Activated naive CD8-positive, alpha-beta T cell treated with anti-CD3 and anti-CD28 coated beads, Interleukin-2, amount 50 U/mL, for 24 hours (primary cell): ENCODE measurements at regions not wholly inside any gene's neighbourhood (a gene's known extent, or its start where the extent isn't known, plus 50 kb on each side); places are given as distances from the start of the nearest gene placed in this dataset.
"Not testable (repeated sequence)": the region's sequence is repeated elsewhere in the genome, so short reads cannot be mapped to it uniquely, and the experiment has no call there.

Experiments used
- ATAC-seq: fragments of 150-1000 bp; cut with Tn5 transposase; one replicate; pipeline ENCODE4 v1.10.0; 2021
- DNase-seq: peaks from one replicate; pipeline ENCODE4 v3.0.0; 2021
- H3K27ac Mint-ChIP-seq: one replicate; pipeline ENCODE4 v1.8.0; 2021; ENCODE audit warnings: mild to moderate bottlenecking, mixed read lengths
- H3K27me3 Mint-ChIP-seq: one replicate; pipeline ENCODE4 v1.8.0; 2021; ENCODE audit warnings: mixed read lengths
- H3K36me3 Mint-ChIP-seq: one replicate; pipeline ENCODE4 v1.8.0; 2021; ENCODE audit warnings: low read depth, mixed read lengths
- H3K4me1 Mint-ChIP-seq: one replicate; pipeline ENCODE4 v1.8.0; 2021; ENCODE audit warnings: mixed read lengths
- H3K4me3 Mint-ChIP-seq: one replicate; pipeline ENCODE4 v1.8.0; 2021; ENCODE audit warnings: mild to moderate bottlenecking, moderate library complexity, mixed read lengths
- H3K9me3 Mint-ChIP-seq: one replicate; pipeline ENCODE4 v1.8.0; 2021; ENCODE audit warnings: mixed read lengths

- H3K4me1 Mint-ChIP-seq: no peaks in the 10 kb centered on the region
- H3K27me3 Mint-ChIP-seq: no peaks in the 10 kb centered on the region
- DNase-seq (no peak), ATAC-seq (no peak)
- H3K36me3 Mint-ChIP-seq: no peaks in the 10 kb centered on the region
- H3K4me3 Mint-ChIP-seq: no peak overlapping the region
- H3K9me3 Mint-ChIP-seq: no peaks in the 10 kb centered on the region
- no peak overlapping the region for H3K27ac Mint-ChIP-seq
These were observed 377.7 kb downstream of the IL20RB start for GRCh38 chr3:137335478-137335877.

- not testable (repeated sequence) for H3K9me3 Mint-ChIP-seq, H3K36me3 Mint-ChIP-seq, H3K27ac Mint-ChIP-seq, H3K27me3 Mint-ChIP-seq, ATAC-seq, DNase-seq, H3K4me1 Mint-ChIP-seq, H3K4me3 Mint-ChIP-seq
These were observed 380.6 kb downstream of the IL20RB start for GRCh38 chr3:137338400-137338799.

GRCh38 chr3:137343283-137343682, 385.5 kb downstream of the IL20RB start:
- Mint-ChIP-seq H3K9me3 (no peaks in the 10 kb centered on the region), H3K27me3 (no peaks in the 10 kb centered on the region), H3K36me3 (no peaks in the 10 kb centered on the region), H3K4me1 (no peaks in the 10 kb centered on the region), H3K4me3 (no peak overlapping the region), H3K27ac (no peak overlapping the region)
- DNase-seq (no peak), ATAC-seq (no peak)

GRCh38 chr3:137347132-137347531, 389.3 kb downstream of the IL20RB start:
- H3K9me3 Mint-ChIP-seq: no peaks in the 10 kb centered on the region
- H3K27ac Mint-ChIP-seq: no peak overlapping the region
- H3K27me3 Mint-ChIP-seq: no peaks in the 10 kb centered on the region
- H3K36me3 Mint-ChIP-seq: no peaks in the 10 kb centered on the region
- no peak overlapping the region for H3K4me3 Mint-ChIP-seq
- ATAC-seq (no peak), DNase-seq (no peak)
- H3K4me1 Mint-ChIP-seq: no peaks in the 10 kb centered on the region

GRCh38 chr3:137347817-137348368, 390.1 kb downstream of the IL20RB start:
- Mint-ChIP-seq H3K9me3 (no peaks in the 10 kb centered on the region), H3K4me3 (no peak overlapping the region), H3K4me1 (no peaks in the 10 kb centered on the region), H3K27ac (no peak overlapping the region), H3K27me3 (no peaks in the 10 kb centered on the region), H3K36me3 (no peaks in the 10 kb centered on the region)
- ATAC-seq: no peak
- no peak for DNase-seq

- Mint-ChIP-seq H3K4me3 (no peak overlapping the region), H3K27me3 (no peaks in the 10 kb centered on the region), H3K27ac (no peak overlapping the region), H3K9me3 (no peaks in the 10 kb centered on the region), H3K36me3 (no peaks in the 10 kb centered on the region), H3K4me1 (no peaks in the 10 kb centered on the region)
- DNase-seq: no peak
- ATAC-seq: no peak
These were observed 391.2 kb downstream of the IL20RB start for GRCh38 chr3:137348936-137349335.

GRCh38 chr3:137349557-137350348, 392.0 kb downstream of the IL20RB start:
- H3K27me3 Mint-ChIP-seq: no peaks in the 10 kb centered on the region
- no peaks in the 10 kb centered on the region for H3K4me1 Mint-ChIP-seq
- H3K9me3 Mint-ChIP-seq: no peaks in the 10 kb centered on the region
- H3K4me3 Mint-ChIP-seq: no peak overlapping the region
- no peaks in the 10 kb centered on the region for H3K36me3 Mint-ChIP-seq
- no peak for ATAC-seq
- no peak overlapping the region for H3K27ac Mint-ChIP-seq
- DNase-seq: no peak

GRCh38 chr3:137360531-137361201, 402.9 kb downstream of the IL20RB start:
- no peaks in the 10 kb centered on the region for H3K36me3 Mint-ChIP-seq
- ATAC-seq (no peak), DNase-seq (no peak)
- no peaks in the 10 kb centered on the region for H3K9me3 Mint-ChIP-seq
- H3K4me3 Mint-ChIP-seq: no peak overlapping the region
- H3K4me1 Mint-ChIP-seq: no peaks in the 10 kb centered on the region
- no peak overlapping the region for H3K27ac Mint-ChIP-seq
- no peaks in the 10 kb centered on the region for H3K27me3 Mint-ChIP-seq

GRCh38 chr3:137382005-137382594, 382.0 kb upstream of the SOX14 start:
- H3K36me3 Mint-ChIP-seq: no peaks in the 10 kb centered on the region
- no peaks in the 10 kb centered on the region for H3K4me1 Mint-ChIP-seq
- peaks cover 4% of the 10 kb centered on the region for H3K9me3 Mint-ChIP-seq
- DNase-seq: no peak
- no peak overlapping the region for H3K4me3 Mint-ChIP-seq
- H3K27me3 Mint-ChIP-seq: no peaks in the 10 kb centered on the region
- H3K27ac Mint-ChIP-seq: no peak overlapping the region
- no peak for ATAC-seq

GRCh38 chr3:137385922-137386321, 378.2 kb upstream of the SOX14 start:
- ATAC-seq (no peak), DNase-seq (no peak)
- Mint-ChIP-seq H3K4me1 (no peaks in the 10 kb centered on the region), H3K36me3 (no peaks in the 10 kb centered on the region), H3K9me3 (peaks cover 4% of the 10 kb centered on the region), H3K4me3 (no peak overlapping the region), H3K27ac (no peak overlapping the region), H3K27me3 (no peaks in the 10 kb centered on the region)

GRCh38 chr3:137409584-137409983, 354.5 kb upstream of the SOX14 start:
- H3K27ac Mint-ChIP-seq: no peak overlapping the region
- ATAC-seq (no peak), DNase-seq (no peak)
- H3K4me1 Mint-ChIP-seq: no peaks in the 10 kb centered on the region
- no peak overlapping the region for H3K4me3 Mint-ChIP-seq
- no peaks in the 10 kb centered on the region for H3K36me3 Mint-ChIP-seq
- no peaks in the 10 kb centered on the region for H3K9me3 Mint-ChIP-seq
- no peaks in the 10 kb centered on the region for H3K27me3 Mint-ChIP-seq

- no peak for ATAC-seq
- no peaks in the 10 kb centered on the region for H3K9me3 Mint-ChIP-seq
- H3K27ac Mint-ChIP-seq: no peak overlapping the region
- no peak for DNase-seq
- H3K36me3 Mint-ChIP-seq: no peaks in the 10 kb centered on the region
- no peak overlapping the region for H3K4me3 Mint-ChIP-seq
- H3K4me1 Mint-ChIP-seq: no peaks in the 10 kb centered on the region
- no peaks in the 10 kb centered on the region for H3K27me3 Mint-ChIP-seq
These were observed 354.1 kb upstream of the SOX14 start for GRCh38 chr3:137410028-137410427.

GRCh38 chr3:137420198-137420995, 343.7 kb upstream of the SOX14 start:
- Mint-ChIP-seq H3K9me3 (peaks cover 22% of the 10 kb centered on the region), H3K27ac (no peak overlapping the region), H3K4me3 (no peak overlapping the region), H3K4me1 (no peaks in the 10 kb centered on the region), H3K27me3 (no peaks in the 10 kb centered on the region), H3K36me3 (no peaks in the 10 kb centered on the region)
- DNase-seq (no peak), ATAC-seq (no peak)

- ATAC-seq (no peak), DNase-seq (no peak)
- Mint-ChIP-seq H3K27ac (no peak overlapping the region), H3K4me3 (no peak overlapping the region), H3K27me3 (no peaks in the 10 kb centered on the region), H3K36me3 (no peaks in the 10 kb centered on the region), H3K4me1 (no peaks in the 10 kb centered on the region), H3K9me3 (no peaks in the 10 kb centered on the region)
These were observed 325.6 kb upstream of the SOX14 start for GRCh38 chr3:137438561-137438960.
